HEK293 (cell line): ENCODE measurements at regions not wholly inside any gene's neighbourhood (a gene's known extent, or its start where the extent isn't known, plus 50 kb on each side); places are given as distances from the start of the nearest gene placed in this dataset.

Experiments used
- BCL11A ChIP-seq: fragments of 450-650 bp; formaldehyde crosslinking; IDR thresholded peaks from 2 replicates; pipeline ENCODE4 v1.5.1; 2016; ENCODE audit warnings: low read depth, missing biosample characterization, missing genetic modification characterization
- MEIS1 ChIP-seq: sonication (generic); formaldehyde crosslinking; IDR thresholded peaks from 2 replicates; pipeline ENCODE4 v1.8.1; 2022; ENCODE audit warnings: missing genetic modification reagents, mild to moderate bottlenecking, borderline replicate concordance
- YY1 ChIP-seq: fragments of 450-650 bp; formaldehyde crosslinking; IDR thresholded peaks from 2 replicates; pipeline ENCODE4 v1.5.1; 2018; ENCODE audit warnings: missing biosample characterization, missing genetic modification characterization
- ZFP37 ChIP-seq: fragments of 450-650 bp; formaldehyde crosslinking; IDR thresholded peaks from 2 replicates; pipeline ENCODE4 v1.5.1; 2016; ENCODE audit warnings: missing biosample characterization, missing genetic modification characterization
- ZNF114 ChIP-seq: fragments of 450-650 bp; formaldehyde crosslinking; IDR thresholded peaks from 2 replicates; pipeline ENCODE4 v1.5.0; 2017; ENCODE audit warnings: missing biosample characterization, missing genetic modification characterization
- ZNF19 ChIP-seq: fragments of 450-650 bp; formaldehyde crosslinking; IDR thresholded peaks from 2 replicates; pipeline ENCODE4; 2016; ENCODE audit warnings: missing biosample characterization, missing genetic modification characterization, low read depth
- ZNF266 ChIP-seq: fragments of 450-650 bp; formaldehyde crosslinking; IDR thresholded peaks from 2 replicates; pipeline ENCODE4 v1.5.1; 2016; ENCODE audit warnings: missing biosample characterization, missing genetic modification characterization, low read depth
- ZNF664 ChIP-seq: fragments of 450-650 bp; formaldehyde crosslinking; IDR thresholded peaks from 2 replicates; pipeline ENCODE4 v1.5.1; 2016; ENCODE audit warnings: missing biosample characterization, missing genetic modification characterization
- ZNF792 ChIP-seq: fragments of 450-650 bp; formaldehyde crosslinking; IDR thresholded peaks from 2 replicates; pipeline ENCODE4 v1.5.1; 2016; ENCODE audit warnings: missing biosample characterization, missing genetic modification characterization
- TF ChIP-seq, protein P1 (sequence below): fragments of 450-650 bp; formaldehyde crosslinking; IDR thresholded peaks from 2 replicates; pipeline ENCODE4 v1.5.1; 2016; ENCODE audit warnings: missing biosample characterization, missing genetic modification characterization
- TF ChIP-seq, protein P2 (sequence below): fragments of 450-650 bp; formaldehyde crosslinking; IDR thresholded peaks from 2 replicates; pipeline ENCODE4 v1.5.1; 2016; ENCODE audit warnings: missing biosample characterization, missing genetic modification characterization, borderline replicate concordance
- TF ChIP-seq, protein P3 (sequence below): fragments of 450-650 bp; formaldehyde crosslinking; IDR thresholded peaks from 2 replicates; pipeline ENCODE4 v1.5.1; 2017; ENCODE audit warnings: missing biosample characterization, missing genetic modification characterization

DNA sequence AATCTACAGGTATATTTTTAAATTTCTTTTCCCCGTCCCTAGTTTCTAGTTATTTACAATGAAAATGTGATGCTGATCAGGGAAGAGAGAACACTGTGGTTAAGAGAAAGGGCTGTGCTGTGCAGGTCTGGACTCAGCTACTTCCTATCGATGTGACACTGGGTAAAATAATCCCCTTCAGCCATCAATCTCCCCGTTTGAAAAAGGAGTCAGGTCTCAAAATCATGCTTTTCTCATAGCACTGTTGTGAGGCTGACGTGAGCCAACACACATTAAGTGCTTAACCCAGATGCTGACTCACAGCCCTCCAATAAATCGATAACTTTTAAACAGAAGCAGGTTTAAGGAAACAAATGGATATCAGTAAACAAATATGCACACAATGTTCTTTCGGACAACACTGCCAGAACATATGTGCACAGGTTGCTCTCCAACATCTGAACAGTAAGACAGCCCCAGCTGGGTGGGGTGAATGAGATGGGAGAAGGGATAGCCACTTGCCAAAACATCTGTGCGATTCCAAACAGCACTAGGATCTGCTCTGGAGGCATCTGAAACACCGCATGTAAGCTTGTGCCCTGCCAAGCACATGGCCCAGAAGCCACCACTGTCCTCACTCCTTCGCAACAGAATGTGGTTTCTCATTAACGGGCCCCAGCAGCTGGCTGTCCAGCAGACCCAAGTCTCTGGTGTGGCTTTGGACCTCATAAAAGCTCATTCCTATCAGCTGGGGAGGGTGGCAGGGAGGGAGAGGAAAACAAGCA lies 143.2 kb upstream of the PRICKLE2 start:
- TF ChIP-seq, protein P1, sequence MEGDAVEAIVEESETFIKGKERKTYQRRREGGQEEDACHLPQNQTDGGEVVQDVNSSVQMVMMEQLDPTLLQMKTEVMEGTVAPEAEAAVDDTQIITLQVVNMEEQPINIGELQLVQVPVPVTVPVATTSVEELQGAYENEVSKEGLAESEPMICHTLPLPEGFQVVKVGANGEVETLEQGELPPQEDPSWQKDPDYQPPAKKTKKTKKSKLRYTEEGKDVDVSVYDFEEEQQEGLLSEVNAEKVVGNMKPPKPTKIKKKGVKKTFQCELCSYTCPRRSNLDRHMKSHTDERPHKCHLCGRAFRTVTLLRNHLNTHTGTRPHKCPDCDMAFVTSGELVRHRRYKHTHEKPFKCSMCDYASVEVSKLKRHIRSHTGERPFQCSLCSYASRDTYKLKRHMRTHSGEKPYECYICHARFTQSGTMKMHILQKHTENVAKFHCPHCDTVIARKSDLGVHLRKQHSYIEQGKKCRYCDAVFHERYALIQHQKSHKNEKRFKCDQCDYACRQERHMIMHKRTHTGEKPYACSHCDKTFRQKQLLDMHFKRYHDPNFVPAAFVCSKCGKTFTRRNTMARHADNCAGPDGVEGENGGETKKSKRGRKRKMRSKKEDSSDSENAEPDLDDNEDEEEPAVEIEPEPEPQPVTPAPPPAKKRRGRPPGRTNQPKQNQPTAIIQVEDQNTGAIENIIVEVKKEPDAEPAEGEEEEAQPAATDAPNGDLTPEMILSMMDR (tag by site-specific recombination) = no peak
- TF ChIP-seq YY1 (tag by site-specific recombination) (no peak), ZNF664 (tag by site-specific recombination) (no peak), ZNF266 (tag by site-specific recombination) (no peak), ZFP37 (no peak), ZNF19 (tag by site-specific recombination) (no peak), ZNF792 (tag by site-specific recombination) (no peak), MEIS1 (no peak), BCL11A (tag by site-specific recombination) (no peak), ZNF114 (no peak)
- TF ChIP-seq, protein P2, sequence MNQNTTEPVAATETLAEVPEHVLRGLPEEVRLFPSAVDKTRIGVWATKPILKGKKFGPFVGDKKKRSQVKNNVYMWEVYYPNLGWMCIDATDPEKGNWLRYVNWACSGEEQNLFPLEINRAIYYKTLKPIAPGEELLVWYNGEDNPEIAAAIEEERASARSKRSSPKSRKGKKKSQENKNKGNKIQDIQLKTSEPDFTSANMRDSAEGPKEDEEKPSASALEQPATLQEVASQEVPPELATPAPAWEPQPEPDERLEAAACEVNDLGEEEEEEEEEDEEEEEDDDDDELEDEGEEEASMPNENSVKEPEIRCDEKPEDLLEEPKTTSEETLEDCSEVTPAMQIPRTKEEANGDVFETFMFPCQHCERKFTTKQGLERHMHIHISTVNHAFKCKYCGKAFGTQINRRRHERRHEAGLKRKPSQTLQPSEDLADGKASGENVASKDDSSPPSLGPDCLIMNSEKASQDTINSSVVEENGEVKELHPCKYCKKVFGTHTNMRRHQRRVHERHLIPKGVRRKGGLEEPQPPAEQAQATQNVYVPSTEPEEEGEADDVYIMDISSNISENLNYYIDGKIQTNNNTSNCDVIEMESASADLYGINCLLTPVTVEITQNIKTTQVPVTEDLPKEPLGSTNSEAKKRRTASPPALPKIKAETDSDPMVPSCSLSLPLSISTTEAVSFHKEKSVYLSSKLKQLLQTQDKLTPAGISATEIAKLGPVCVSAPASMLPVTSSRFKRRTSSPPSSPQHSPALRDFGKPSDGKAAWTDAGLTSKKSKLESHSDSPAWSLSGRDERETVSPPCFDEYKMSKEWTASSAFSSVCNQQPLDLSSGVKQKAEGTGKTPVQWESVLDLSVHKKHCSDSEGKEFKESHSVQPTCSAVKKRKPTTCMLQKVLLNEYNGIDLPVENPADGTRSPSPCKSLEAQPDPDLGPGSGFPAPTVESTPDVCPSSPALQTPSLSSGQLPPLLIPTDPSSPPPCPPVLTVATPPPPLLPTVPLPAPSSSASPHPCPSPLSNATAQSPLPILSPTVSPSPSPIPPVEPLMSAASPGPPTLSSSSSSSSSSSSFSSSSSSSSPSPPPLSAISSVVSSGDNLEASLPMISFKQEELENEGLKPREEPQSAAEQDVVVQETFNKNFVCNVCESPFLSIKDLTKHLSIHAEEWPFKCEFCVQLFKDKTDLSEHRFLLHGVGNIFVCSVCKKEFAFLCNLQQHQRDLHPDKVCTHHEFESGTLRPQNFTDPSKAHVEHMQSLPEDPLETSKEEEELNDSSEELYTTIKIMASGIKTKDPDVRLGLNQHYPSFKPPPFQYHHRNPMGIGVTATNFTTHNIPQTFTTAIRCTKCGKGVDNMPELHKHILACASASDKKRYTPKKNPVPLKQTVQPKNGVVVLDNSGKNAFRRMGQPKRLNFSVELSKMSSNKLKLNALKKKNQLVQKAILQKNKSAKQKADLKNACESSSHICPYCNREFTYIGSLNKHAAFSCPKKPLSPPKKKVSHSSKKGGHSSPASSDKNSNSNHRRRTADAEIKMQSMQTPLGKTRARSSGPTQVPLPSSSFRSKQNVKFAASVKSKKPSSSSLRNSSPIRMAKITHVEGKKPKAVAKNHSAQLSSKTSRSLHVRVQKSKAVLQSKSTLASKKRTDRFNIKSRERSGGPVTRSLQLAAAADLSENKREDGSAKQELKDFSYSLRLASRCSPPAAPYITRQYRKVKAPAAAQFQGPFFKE = no peak
- TF ChIP-seq, protein P3, sequence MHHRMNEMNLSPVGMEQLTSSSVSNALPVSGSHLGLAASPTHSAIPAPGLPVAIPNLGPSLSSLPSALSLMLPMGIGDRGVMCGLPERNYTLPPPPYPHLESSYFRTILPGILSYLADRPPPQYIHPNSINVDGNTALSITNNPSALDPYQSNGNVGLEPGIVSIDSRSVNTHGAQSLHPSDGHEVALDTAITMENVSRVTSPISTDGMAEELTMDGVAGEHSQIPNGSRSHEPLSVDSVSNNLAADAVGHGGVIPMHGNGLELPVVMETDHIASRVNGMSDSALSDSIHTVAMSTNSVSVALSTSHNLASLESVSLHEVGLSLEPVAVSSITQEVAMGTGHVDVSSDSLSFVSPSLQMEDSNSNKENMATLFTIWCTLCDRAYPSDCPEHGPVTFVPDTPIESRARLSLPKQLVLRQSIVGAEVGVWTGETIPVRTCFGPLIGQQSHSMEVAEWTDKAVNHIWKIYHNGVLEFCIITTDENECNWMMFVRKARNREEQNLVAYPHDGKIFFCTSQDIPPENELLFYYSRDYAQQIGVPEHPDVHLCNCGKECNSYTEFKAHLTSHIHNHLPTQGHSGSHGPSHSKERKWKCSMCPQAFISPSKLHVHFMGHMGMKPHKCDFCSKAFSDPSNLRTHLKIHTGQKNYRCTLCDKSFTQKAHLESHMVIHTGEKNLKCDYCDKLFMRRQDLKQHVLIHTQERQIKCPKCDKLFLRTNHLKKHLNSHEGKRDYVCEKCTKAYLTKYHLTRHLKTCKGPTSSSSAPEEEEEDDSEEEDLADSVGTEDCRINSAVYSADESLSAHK = no peak
